Transverse colon (tissue), 4 donors: ENCODE measurements at regions not wholly inside any gene's neighbourhood (a gene's known extent, or its start where the extent isn't known, plus 50 kb on each side); places are given as distances from the start of the nearest gene placed in this dataset.

Experiments used
- CTCF ChIP-seq, 5 experiments: fragments of 200-600 bp in 3 of 5; fragments of 450-650 bp in 2 of 5; sonication (generic) in 3 of 5; IDR thresholded peaks; 1 replicate in 2 of 5; 2 replicates in 3 of 5; pipeline ENCODE4 v1.5.1; 2016 to 2017; ENCODE audit warnings: antibody characterized with exemption in 5 of 5, inconsistent platforms in 3 of 5, mild to moderate bottlenecking in 2 of 5, moderate library complexity in 1 of 5
- EP300 ChIP-seq: sonication (generic); formaldehyde crosslinking; IDR thresholded peaks from one replicate; pipeline ENCODE4 v1.6.1; 2017; ENCODE audit warnings: antibody characterized with exemption, low read depth
- POLR2A ChIP-seq: fragments of 450-650 bp; IDR thresholded peaks from one replicate; pipeline ENCODE4 v1.6.1; 2016; ENCODE audit warnings: antibody characterized with exemption, mild to moderate bottlenecking, moderate library complexity
- POLR2AphosphoS5 ChIP-seq, 3 donors: sonication (generic); formaldehyde crosslinking; IDR thresholded peaks; one replicate each; pipeline ENCODE4 v1.6.1; 2016; ENCODE audit warnings: antibody characterized with exemption in 3 of 3

- no peak for TF ChIP-seq CTCF (IDR thresholded peaks at IDR 0.05)
- no peak for TF ChIP-seq POLR2A
- no peak for TF ChIP-seq EP300
- TF ChIP-seq POLR2AphosphoS5 (IDR thresholded peaks at IDR 0.05) = no peak
Observed at GRCh38 chr4:124330045-124330444, 382.5 kb downstream of the ANKRD50 start.
